ENCODE measurements at regions not wholly inside any gene's neighbourhood (a gene's known extent, or its start where the extent isn't known, plus 50 kb on each side); places are given as distances from the start of the nearest gene placed in this dataset.
"Not testable (repeated sequence)": the region's sequence is repeated elsewhere in the genome, so short reads cannot be mapped to it uniquely, and the experiment has no call there.

DNA sequence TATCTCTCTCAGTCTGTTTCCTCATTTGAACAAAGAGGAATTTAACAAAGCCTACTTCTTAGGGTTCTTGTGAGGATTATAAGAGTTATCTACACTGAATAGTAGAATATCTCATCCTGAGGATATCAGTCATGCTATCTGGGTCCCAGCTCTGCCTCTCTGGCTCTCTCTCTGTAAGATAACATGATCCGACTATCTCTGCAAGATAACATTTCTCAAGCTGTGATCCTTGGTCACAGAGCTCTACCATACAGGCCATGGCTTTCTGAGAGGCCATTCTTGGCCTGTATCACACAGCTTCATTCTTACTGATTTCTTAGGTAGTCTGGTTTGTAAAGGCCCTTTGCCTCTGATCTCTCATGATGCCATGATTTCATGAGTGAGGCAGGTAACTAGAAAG is 71.0 kb upstream of the TRABD2B start:
- TF ChIP-seq, protein P1, sequence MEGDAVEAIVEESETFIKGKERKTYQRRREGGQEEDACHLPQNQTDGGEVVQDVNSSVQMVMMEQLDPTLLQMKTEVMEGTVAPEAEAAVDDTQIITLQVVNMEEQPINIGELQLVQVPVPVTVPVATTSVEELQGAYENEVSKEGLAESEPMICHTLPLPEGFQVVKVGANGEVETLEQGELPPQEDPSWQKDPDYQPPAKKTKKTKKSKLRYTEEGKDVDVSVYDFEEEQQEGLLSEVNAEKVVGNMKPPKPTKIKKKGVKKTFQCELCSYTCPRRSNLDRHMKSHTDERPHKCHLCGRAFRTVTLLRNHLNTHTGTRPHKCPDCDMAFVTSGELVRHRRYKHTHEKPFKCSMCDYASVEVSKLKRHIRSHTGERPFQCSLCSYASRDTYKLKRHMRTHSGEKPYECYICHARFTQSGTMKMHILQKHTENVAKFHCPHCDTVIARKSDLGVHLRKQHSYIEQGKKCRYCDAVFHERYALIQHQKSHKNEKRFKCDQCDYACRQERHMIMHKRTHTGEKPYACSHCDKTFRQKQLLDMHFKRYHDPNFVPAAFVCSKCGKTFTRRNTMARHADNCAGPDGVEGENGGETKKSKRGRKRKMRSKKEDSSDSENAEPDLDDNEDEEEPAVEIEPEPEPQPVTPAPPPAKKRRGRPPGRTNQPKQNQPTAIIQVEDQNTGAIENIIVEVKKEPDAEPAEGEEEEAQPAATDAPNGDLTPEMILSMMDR (conservative IDR thresholded peaks at IDR 0.05; ENCODE audit: low read depth, low read length), result no peak
- no peak overlapping the region for H3K4me3 ChIP-seq (ENCODE audit: low read depth, low read length)
- DNase-seq (ENCODE audit: low read depth), result no peak

DNA sequence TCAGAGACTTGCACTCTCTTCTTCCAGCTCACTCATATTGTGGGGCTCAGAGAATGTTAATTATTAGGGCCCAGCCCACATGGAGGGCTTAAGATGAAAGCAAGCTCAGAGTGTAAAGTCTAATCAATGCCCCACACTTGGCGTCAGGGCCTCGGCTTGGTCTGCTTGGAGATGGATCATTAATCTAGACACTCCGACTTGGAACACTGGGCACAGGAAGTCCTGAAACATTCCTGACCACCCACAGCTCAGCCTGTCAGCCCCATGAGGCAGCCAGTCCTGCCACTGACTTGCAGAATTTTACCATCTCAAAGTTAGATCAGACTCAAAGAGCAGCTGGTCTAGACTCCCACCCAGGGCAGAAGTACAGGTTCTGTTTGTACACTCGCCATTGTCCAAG is 69.8 kb upstream of the TRABD2B start:
- H3K4me3 ChIP-seq (ENCODE audit: low read depth, low read length), result peak overlapping the region; percentile 3
- peak; percentile 86 for DNase-seq (ENCODE audit: low read depth)
- TF ChIP-seq, protein P1 (conservative IDR thresholded peaks at IDR 0.05; ENCODE audit: low read depth, low read length), result no peak

DNA sequence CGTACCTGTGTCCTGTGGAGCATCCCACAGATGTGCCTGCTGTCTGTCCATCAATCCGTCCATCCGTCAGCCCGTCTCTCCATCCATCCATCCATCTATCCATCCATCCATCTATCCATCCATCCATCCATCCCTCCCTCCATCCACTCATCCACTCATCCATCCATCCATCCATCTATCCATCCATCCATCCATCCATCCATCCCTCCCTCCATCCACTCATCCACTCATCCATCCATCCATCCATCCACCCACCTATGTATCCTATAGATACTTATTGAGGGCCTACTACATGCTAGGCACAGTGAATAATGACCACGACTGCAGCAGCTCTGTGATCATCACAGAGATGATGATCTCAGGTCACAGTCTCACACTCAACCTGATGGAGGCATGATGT is 67.5 kb upstream of the TRABD2B start:
- H3K4me3 ChIP-seq (ENCODE audit: low read depth, low read length); DNase-seq (ENCODE audit: low read depth): not testable (repeated sequence)

DNA sequence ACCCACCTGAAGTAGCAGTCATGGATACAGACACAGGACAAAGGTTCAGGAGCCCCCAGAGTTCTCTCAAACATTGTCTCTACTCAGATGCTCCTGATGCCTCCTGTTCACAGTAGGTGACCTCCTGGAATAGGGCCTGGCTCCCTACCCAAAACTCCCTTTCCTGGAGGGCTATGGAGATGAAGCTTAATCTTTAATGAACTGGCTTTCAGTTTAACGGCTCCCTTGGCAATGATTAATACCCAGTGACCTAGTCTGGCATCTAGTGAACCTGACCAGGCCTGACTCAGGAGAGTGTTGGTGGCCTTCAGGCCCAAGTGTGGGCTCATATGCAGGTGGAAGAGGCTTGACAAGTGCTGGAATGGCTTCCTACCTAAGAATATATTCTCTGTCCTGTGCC is 65.2 kb upstream of the TRABD2B start:
- DNase-seq (ENCODE audit: low read depth), result no peak
- TF ChIP-seq, protein P1 (conservative IDR thresholded peaks at IDR 0.05; ENCODE audit: low read depth, low read length), result no peak
- no peak overlapping the region for H3K4me3 ChIP-seq (ENCODE audit: low read depth, low read length)

GRCh38 chr1:48061162-48062136 is 64.3 kb upstream of the TRABD2B start:
- TF ChIP-seq, protein P1 (conservative IDR thresholded peaks at IDR 0.05; ENCODE audit: low read depth, low read length), result peak; percentile 82
- no peak for DNase-seq (ENCODE audit: low read depth)
- H3K4me3 ChIP-seq (ENCODE audit: low read depth, low read length), result no peak overlapping the region

DNA sequence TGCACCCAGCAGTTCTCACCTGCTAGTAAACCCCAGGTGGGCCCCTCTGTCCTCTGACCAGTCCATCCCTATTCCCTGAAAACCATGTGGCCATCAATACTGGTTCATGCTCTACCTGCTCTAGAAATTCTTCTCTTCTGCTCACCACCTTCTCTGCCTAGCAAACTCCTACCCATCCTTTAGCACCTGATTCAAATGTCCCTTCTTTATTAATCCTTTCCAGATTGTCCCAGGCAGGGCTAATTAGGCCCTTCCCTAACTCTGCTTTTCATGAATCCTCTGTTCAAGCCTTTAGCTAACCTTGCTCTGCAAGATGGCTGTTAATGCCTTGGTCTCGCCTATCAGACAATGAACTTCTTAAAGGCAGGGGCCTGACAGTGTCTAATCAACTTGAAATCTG is 62.1 kb upstream of the TRABD2B start:
- no peak overlapping the region for H3K4me3 ChIP-seq (ENCODE audit: low read depth, low read length)
- TF ChIP-seq, protein P1 (conservative IDR thresholded peaks at IDR 0.05; ENCODE audit: low read depth, low read length), result no peak
- no peak for DNase-seq (ENCODE audit: low read depth)

DNA sequence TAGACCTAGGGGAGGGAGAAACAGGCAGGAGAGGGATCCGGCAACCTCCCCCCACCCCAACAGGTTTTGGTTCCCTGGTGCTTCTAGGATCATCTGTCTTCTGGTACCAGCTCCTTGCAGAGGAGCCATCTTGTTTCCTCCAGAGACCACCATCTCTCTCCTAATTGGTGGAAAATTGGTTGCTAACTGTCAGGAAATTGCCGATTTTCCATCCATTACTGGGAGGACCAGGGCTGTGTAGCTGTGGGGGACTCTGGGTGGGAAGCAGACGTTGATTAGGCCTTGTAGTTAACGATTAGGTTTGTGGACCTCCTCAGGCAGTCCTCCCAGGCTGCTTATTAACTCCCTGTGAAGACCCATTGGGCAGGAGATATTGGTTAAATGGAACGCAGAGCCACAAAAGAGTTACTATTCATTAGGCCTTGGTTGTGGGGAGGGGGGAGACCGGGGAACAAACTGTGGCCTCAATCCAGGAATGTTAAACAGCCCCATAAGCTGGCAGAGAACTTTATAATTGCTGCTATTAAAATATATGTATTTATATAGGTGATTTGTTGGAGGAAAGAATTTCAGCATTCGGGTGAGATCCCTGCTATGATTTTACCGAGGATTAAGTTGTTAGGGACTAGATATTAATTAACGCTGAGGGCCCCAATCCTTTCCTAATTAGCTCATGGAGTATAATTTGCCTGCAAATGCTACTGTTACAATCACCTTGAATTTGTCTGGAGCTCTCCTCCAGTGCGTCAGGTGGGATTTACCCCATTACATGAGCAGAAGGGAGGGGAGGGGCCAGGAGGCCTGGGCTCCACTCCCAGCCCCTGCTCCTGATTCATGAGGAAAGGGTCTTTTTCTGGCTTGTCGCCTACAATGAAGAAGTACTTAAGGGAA is 61.2 kb upstream of the TRABD2B start:
- TF ChIP-seq, protein P1 (conservative IDR thresholded peaks at IDR 0.05; ENCODE audit: low read depth, low read length), result no peak
- no peak for DNase-seq (ENCODE audit: low read depth)
- H3K4me3 ChIP-seq (ENCODE audit: low read depth, low read length), result no peak overlapping the region
